MCF 10A (cell line): ENCODE measurements at regions not wholly inside any gene's neighbourhood (a gene's known extent, or its start where the extent isn't known, plus 50 kb on each side); places are given as distances from the start of the nearest gene placed in this dataset.
"Not testable (repeated sequence)": the region's sequence is repeated elsewhere in the genome, so short reads cannot be mapped to it uniquely, and the experiment has no call there.

Experiments used
- BruUV-seq: library from RNA; stranded (reverse); fragments of 400-500 nt; replicated peaks from 2 replicates; lab custom pipeline; 2021; lab: Mats Ljungman, UMichigan
- CTCF ChIA-PET: fragments of 300-600 bp; sonication (Branson Sonifier 250); formaldehyde crosslinking; extraction: SDS; loops from one replicate; lab custom pipeline; 2021; ENCODE audit warnings: antibody characterized with exemption, inconsistent platforms; lab: Yijun Ruan, JAX
- POLR2A ChIA-PET: fragments of 300-600, 350-650 bp; sonication (Branson Sonifier 250); formaldehyde crosslinking; extraction: SDS; loops from one replicate; lab custom pipeline; 2020; ENCODE audit warnings: antibody characterized with exemption, inconsistent platforms; lab: Yijun Ruan, JAX
- DNase-seq: peaks from one replicate; pipeline ENCODE4 v3.0.0-alpha.2; 2018; ENCODE audit not compliant: unreplicated experiment
- H3K27ac Mint-ChIP-seq: one replicate; pipeline ENCODE4 v1.8.0; 2022; ENCODE audit warnings: mild to moderate bottlenecking, low read depth, mixed read lengths; ENCODE audit not compliant: unreplicated experiment
- H3K27me3 Mint-ChIP-seq: one replicate; pipeline ENCODE4 v1.8.0; 2022; ENCODE audit warnings: mixed read lengths; ENCODE audit not compliant: insufficient read depth, unreplicated experiment
- H3K36me3 Mint-ChIP-seq: one replicate; pipeline ENCODE4 v1.8.0; 2022; ENCODE audit warnings: mild to moderate bottlenecking, moderate library complexity, mixed read lengths; ENCODE audit not compliant: insufficient read depth, unreplicated experiment
- H3K4me1 Mint-ChIP-seq: one replicate; pipeline ENCODE4 v1.8.0; 2022; ENCODE audit warnings: mixed read lengths; ENCODE audit not compliant: insufficient read depth, unreplicated experiment
- H3K4me3 Mint-ChIP-seq: one replicate; pipeline ENCODE4 v1.8.0; 2022; ENCODE audit warnings: mild to moderate bottlenecking, moderate library complexity, mixed read lengths; ENCODE audit not compliant: unreplicated experiment
- H3K9me3 Mint-ChIP-seq: one replicate; pipeline ENCODE4 v1.8.0; 2022; ENCODE audit warnings: mixed read lengths; ENCODE audit not compliant: unreplicated experiment
- intact Hi-C: fragments of 100-400 bp; cut with micrococcal nuclease; formaldehyde crosslinking; loops from 2 replicates; pipeline ENCODE4 v1.14.1; 2022
- TF ChIP-seq, protein P1 (sequence below): fragments of 200-600 bp; IDR thresholded peaks from one replicate; pipeline ENCODE4 v1.8.0; 2022; ENCODE audit warnings: antibody characterized with exemption, mild to moderate bottlenecking; ENCODE audit not compliant: unreplicated experiment

DNA sequence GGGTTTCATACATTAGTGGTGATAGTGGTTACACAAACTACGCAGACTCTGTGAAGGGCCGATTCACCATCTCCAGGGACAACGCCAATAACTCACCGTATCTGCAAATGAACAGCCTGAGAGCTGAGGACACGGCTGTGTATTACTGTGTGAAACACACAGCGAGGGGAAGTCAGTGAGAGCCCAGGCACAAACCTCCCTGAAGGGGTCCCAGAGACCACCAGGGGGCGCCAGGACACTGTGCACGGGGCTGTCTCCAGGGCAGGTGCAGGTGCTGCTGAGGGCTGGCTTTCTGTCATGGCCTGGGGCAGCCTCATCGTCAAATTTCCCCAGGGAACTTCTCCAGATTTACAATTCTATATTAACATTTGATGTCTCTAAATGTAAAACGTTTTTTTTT lies 184.6 kb upstream of the TP53TG3C start:
- BruUV-seq, intact Hi-C loops, POLR2A ChIA-PET, CTCF ChIA-PET, H3K27me3 Mint-ChIP-seq, H3K27ac Mint-ChIP-seq, H3K4me1 Mint-ChIP-seq, H3K9me3 Mint-ChIP-seq, DNase-seq, H3K36me3 Mint-ChIP-seq, H3K4me3 Mint-ChIP-seq: not testable (repeated sequence)
- TF ChIP-seq, protein P1, sequence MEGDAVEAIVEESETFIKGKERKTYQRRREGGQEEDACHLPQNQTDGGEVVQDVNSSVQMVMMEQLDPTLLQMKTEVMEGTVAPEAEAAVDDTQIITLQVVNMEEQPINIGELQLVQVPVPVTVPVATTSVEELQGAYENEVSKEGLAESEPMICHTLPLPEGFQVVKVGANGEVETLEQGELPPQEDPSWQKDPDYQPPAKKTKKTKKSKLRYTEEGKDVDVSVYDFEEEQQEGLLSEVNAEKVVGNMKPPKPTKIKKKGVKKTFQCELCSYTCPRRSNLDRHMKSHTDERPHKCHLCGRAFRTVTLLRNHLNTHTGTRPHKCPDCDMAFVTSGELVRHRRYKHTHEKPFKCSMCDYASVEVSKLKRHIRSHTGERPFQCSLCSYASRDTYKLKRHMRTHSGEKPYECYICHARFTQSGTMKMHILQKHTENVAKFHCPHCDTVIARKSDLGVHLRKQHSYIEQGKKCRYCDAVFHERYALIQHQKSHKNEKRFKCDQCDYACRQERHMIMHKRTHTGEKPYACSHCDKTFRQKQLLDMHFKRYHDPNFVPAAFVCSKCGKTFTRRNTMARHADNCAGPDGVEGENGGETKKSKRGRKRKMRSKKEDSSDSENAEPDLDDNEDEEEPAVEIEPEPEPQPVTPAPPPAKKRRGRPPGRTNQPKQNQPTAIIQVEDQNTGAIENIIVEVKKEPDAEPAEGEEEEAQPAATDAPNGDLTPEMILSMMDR, result peak; percentile 27

DNA sequence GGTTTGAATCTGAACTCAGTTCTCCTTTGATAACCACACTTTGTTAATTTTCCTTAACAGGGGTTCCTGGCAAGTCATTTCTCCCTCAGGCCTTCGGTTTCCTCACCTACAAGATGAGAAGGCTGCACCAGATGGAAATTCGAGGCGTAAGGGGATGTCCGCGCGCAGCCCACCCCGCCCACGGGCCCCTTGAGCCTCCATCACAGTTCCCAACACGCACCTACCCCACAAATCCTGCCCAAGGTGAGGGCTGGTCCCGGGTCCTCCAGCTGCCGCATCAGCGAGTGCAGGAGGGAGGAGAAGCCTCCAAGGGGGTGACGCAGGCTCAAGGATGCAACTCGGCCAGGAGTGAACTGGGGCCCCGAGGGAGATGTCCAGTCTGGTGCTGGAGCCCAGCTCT lies 166.9 kb upstream of the TP53TG3C start:
- BruUV-seq, CTCF ChIA-PET, DNase-seq, H3K4me1 Mint-ChIP-seq, H3K27ac Mint-ChIP-seq, H3K9me3 Mint-ChIP-seq, H3K36me3 Mint-ChIP-seq, intact Hi-C loops, H3K27me3 Mint-ChIP-seq, POLR2A ChIA-PET, H3K4me3 Mint-ChIP-seq: not testable (repeated sequence)

DNA sequence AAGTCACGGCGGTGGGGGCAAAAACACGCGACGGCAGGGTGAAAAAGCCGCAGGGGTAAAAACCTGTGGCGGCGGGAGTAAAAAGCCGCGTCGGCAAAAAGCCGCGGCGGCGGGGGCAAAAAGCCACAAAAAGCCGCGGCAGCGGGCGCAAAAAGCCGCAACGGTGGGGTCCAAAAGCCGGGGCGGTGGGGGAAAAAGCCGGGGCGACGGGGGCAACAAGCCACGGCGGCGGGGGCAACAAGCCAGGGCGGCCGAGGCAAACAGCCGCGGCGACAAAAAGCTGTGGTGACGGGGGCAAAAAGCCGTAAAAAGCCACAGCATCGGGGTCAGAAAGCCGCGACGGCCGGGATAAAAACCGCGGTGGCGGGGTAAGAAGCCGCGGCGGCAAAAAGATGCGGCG lies 166.1 kb upstream of the TP53TG3C start:
- BruUV-seq, DNase-seq, H3K27ac Mint-ChIP-seq, POLR2A ChIA-PET, H3K27me3 Mint-ChIP-seq, H3K4me3 Mint-ChIP-seq, H3K4me1 Mint-ChIP-seq, H3K36me3 Mint-ChIP-seq, CTCF ChIA-PET, H3K9me3 Mint-ChIP-seq, intact Hi-C loops: not testable (repeated sequence)

DNA sequence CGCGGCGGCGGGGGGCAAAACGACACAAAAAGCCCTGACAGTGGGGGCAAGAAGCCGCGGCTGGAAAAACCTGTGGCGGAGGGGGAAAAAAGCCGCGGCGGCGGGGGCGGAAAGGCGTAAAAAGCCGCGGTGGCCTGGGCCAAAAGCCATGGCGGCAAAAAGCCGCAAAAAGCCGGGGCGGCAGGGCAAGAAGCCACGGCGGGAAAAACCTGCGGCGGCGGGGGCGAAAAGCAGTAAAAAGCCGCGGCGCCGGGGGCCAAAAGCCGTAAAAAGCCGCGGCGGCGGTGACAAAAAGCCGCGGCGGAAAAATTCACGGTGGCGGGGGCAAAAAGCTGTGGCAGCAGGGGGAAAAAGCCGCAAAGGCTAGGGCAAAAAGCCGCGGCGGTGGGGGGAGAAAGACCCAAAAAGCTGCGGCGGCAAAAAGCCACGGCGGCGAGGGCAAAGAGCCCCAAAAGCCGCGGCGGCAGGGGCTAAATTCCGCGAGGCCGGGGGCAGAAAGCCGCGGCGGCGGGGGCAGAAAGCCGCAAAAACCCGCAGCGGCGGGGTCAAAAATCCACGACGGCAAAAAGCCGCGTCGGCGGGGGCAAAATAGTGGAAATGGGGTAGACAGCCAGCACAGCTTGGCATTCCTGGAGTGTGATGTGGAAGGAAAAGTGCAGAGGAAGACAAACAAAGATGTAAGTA lies 165.2 kb upstream of the TP53TG3C start:
- CTCF ChIA-PET, H3K27ac Mint-ChIP-seq, POLR2A ChIA-PET, H3K36me3 Mint-ChIP-seq, BruUV-seq, intact Hi-C loops, H3K4me3 Mint-ChIP-seq, H3K4me1 Mint-ChIP-seq, H3K9me3 Mint-ChIP-seq, H3K27me3 Mint-ChIP-seq, DNase-seq: not testable (repeated sequence)

DNA sequence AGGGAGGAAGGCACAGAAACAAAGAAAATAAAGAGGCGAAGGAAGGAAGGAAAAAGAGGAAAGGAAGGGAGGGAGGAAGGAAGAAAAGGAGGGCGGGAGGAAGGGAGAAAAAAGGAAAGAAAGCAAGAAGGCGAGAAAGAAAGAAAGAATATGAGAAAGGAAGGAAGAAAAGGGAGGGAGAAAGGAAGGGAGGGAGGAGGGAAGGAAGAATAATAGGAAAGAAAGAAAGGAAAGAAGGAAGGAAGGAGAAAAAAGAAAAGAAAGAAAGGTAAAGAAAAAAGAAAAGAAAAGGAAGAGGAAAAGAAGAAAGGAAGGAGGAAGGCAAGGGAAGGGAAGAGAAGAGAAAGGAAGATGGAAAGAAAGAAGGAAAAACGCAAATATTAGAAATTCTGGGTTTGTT lies 145.2 kb upstream of the TP53TG3C start:
- H3K27me3 Mint-ChIP-seq, H3K36me3 Mint-ChIP-seq, H3K4me3 Mint-ChIP-seq, H3K9me3 Mint-ChIP-seq, BruUV-seq, intact Hi-C loops, H3K4me1 Mint-ChIP-seq, DNase-seq, H3K27ac Mint-ChIP-seq, POLR2A ChIA-PET, CTCF ChIA-PET: not testable (repeated sequence)

DNA sequence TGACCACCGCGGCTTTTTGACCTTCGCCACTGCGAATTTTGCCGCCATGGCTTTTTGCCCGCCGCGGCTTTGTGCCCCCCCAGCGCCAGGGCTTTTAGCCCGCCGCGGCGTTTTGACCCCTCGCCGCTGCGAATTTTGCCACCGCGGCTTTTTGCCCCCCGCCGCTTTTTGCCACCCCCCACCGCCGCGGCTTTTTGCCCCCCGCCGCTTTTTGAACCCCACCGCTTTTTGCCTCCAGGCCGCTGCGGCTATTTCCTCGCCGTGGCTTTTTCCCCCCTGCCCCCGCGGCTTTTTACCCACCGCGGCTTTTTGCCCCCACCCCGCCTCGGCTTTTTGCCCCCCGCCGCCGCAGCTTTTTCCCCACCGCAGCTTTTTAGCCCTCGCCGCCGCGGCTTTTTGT lies 134.8 kb upstream of the TP53TG3C start:
- CTCF ChIA-PET, result no interaction called here
- no peak for DNase-seq
- POLR2A ChIA-PET, result no interaction called here
- intact Hi-C loops, result no loop called here
- no peaks in the 10 kb centered on the region for H3K36me3 Mint-ChIP-seq
- BruUV-seq, result no TSS peak
- H3K4me3 Mint-ChIP-seq, result no peak overlapping the region
- H3K9me3 Mint-ChIP-seq, result no peaks in the 10 kb centered on the region
- no peak overlapping the region for H3K27ac Mint-ChIP-seq
- TF ChIP-seq, protein P1, result no peak
- H3K27me3 Mint-ChIP-seq, result no peaks in the 10 kb centered on the region
- H3K4me1 Mint-ChIP-seq, result no peaks in the 10 kb centered on the region

DNA sequence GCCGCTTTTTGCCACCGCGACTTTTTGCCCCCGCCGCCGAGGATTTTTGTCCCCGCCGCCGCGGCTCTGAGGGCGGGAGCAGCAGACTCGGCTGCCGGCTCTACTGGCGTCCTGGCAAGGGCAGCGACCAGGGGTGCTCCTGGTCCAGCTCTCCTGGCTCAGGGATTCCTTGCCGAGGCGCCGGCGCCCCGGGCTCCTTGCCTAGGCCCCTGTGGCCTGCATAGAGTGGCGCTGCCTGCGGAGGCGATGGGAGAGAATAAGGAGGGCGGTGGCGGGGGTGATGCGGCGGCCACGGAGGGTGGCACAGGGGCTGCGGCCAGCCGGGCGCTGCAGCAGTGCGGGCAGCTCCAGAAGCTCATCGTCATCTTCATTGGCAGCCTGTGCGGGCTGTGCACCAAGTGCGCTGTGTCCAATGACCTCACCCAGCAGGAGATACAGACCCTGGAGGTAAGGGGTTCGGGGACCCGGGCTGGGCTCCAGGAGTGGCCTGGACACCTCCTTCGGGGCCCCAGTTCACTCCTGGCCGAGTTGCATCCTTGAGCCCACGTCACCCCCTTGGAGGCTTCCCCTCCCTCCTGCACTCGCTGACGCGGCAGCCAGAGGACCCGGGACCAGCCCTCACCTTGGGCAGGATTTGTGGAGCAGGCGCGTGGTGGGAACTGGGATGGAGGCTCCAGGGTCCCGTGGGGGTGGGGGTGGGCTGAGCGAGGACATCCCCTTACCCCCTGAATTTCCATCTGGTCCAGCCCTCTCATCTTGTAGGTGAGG lies 134.2 kb upstream of the TP53TG3C start:
- DNase-seq, H3K27me3 Mint-ChIP-seq, H3K27ac Mint-ChIP-seq, H3K9me3 Mint-ChIP-seq, intact Hi-C loops, H3K4me1 Mint-ChIP-seq, H3K4me3 Mint-ChIP-seq, CTCF ChIA-PET, POLR2A ChIA-PET, BruUV-seq, H3K36me3 Mint-ChIP-seq: not testable (repeated sequence)

DNA sequence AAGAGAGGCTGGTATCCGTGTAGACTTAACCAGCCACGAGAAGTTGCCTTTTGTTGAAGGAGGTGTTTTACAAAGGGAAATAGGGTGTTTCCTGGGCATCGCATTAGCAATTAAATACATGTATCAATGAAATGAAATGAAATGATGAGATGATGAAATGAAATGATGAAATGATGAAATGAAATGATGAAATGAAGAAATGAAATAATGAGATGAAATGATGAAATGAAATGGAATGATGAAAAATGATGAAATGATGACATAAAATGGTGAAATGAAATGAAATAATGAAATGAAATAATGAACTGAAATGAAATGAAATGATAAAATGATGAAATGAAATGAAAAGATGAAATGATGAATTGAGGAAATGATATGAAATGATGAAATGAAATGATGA lies 131.3 kb upstream of the TP53TG3C start:
- H3K4me3 Mint-ChIP-seq, result not testable (repeated sequence)

More for the DNA sequence above, 131.3 kb upstream of the TP53TG3C start:
- intact Hi-C loops, CTCF ChIA-PET, H3K36me3 Mint-ChIP-seq, H3K9me3 Mint-ChIP-seq, H3K27me3 Mint-ChIP-seq, DNase-seq, POLR2A ChIA-PET, BruUV-seq, H3K4me1 Mint-ChIP-seq, H3K27ac Mint-ChIP-seq: not testable (repeated sequence)
